A549 (cell line): ENCODE measurements at regions not wholly inside any gene's neighbourhood (a gene's known extent, or its start where the extent isn't known, plus 50 kb on each side); places are given as distances from the start of the nearest gene placed in this dataset.

Source experiments
- CTCF ChIP-seq: fragments of >200 bp; sonication (Bioruptor Twin); formaldehyde crosslinking; IDR thresholded peaks from 3 replicates; pipeline ENCODE4 v1.5.1; 2016
- MAX ChIP-seq: IDR thresholded peaks from 2 replicates; pipeline ENCODE4 v1.6.1; 2012
- POLR2A ChIP-seq: IDR thresholded peaks from 2 replicates; pipeline ENCODE4 v1.6.1; 2012; ENCODE audit warnings: mild to moderate bottlenecking, low read length
- RAD21 ChIP-seq, 2 experiments: fragments of >200 bp in 1 of 2; sonication (Bioruptor Twin) in 1 of 2; formaldehyde crosslinking in 1 of 2; IDR thresholded peaks in 1 of 2; conservative IDR thresholded peaks in 1 of 2; 2 replicates in 1 of 2; 3 replicates in 1 of 2; pipeline ENCODE4 v1.6.1; 2012 to 2018; ENCODE audit warnings: inconsistent platforms in 1 of 2

GRCh38 chrX:138877746-138878145 is 166.2 kb upstream of the FGF13 start:
- TF ChIP-seq CTCF (no peak), RAD21 (conservative IDR thresholded peaks at IDR 0.05 in 1 of 2, IDR thresholded peaks at IDR 0.05 in 1 of 2) (no peak), POLR2A (no peak), MAX (no peak)
